OCI-LY3 (cell line): ENCODE measurements at regions not wholly inside any gene's neighbourhood (a gene's known extent, or its start where the extent isn't known, plus 50 kb on each side); places are given as distances from the start of the nearest gene placed in this dataset.

Experiments
- H2AFZ ChIP-seq: fragments of 200-600, 300-600 bp; shearing (Covaris generic); 2 replicates; pipeline ENCODE4 v1.6.0; 2014; ENCODE audit warnings: antibody characterized with exemption, low read depth, low read length
- H3K27ac ChIP-seq: fragments of 200-600, 300-600 bp; sonication (generic); 2 replicates; pipeline ENCODE4 v1.5.1; 2014; ENCODE audit warnings: mild to moderate bottlenecking, low read length, moderate library complexity, mixed read lengths
- H3K27me3 ChIP-seq: fragments of 200-600, 300-600 bp; sonication (generic); 2 replicates; pipeline ENCODE4 v1.6.1; 2014; ENCODE audit warnings: low read depth, low read length, mixed read lengths
- H3K36me3 ChIP-seq: fragments of 200-600, 300-600 bp; sonication (generic); replicated peaks from 2 replicates; pipeline ENCODE3; 2014; ENCODE audit warnings: low read depth, low read length, mixed read lengths
- H3K4me1 ChIP-seq: fragments of 300-600, 200-600 bp; sonication (generic); 2 replicates; pipeline ENCODE4 v1.6.1; 2014; ENCODE audit warnings: low read length, mixed read lengths
- H3K4me2 ChIP-seq: fragments of 200-600, 300-600 bp; sonication (generic); 2 replicates; pipeline ENCODE4 v1.6.1; 2014; ENCODE audit warnings: low read length, mixed read lengths
- H3K4me3 ChIP-seq: fragments of 300-600, 200-600 bp; sonication (generic); 2 replicates; pipeline ENCODE4 v1.5.1; 2014; ENCODE audit warnings: antibody characterized with exemption, mild to moderate bottlenecking, low read length, moderate library complexity
- H3K79me2 ChIP-seq: fragments of 300-600, 200-600 bp; shearing (Covaris generic); 2 replicates; pipeline ENCODE4 v1.6.1; 2014; ENCODE audit warnings: mild to moderate bottlenecking, low read length, mixed read lengths
- H3K9ac ChIP-seq: fragments of 300-600, 200-600 bp; shearing (Covaris generic); 2 replicates; pipeline ENCODE4 v1.6.0; 2014; ENCODE audit warnings: mild to moderate bottlenecking, low read length, moderate library complexity
- H3K9me3 ChIP-seq: fragments of 200-600, 300-600 bp; shearing (Covaris generic); 2 replicates; pipeline ENCODE4 v1.6.1; 2014; ENCODE audit warnings: low read length, mixed read lengths; ENCODE audit not compliant: insufficient read depth
- H4K20me1 ChIP-seq: fragments of 200-600, 300-600 bp; sonication (generic); 2 replicates; pipeline ENCODE4 v1.6.1; 2016; ENCODE audit warnings: low read length, mixed read lengths; ENCODE audit not compliant: insufficient read depth
- EZH2phosphoT487 ChIP-seq: fragments of 200-600 bp; shearing (Covaris generic); IDR thresholded peaks from 2 replicates; pipeline ENCODE4 v1.6.1; 2018; ENCODE audit warnings: antibody characterized with exemption, mixed run types, low read depth
- TF ChIP-seq, protein P1 (sequence below): fragments of 200-600, 300-600 bp; sonication (generic); IDR thresholded peaks from 2 replicates; pipeline ENCODE4 v1.5.1; 2014; ENCODE audit warnings: antibody characterized with exemption, low read length, low read depth

DNA sequence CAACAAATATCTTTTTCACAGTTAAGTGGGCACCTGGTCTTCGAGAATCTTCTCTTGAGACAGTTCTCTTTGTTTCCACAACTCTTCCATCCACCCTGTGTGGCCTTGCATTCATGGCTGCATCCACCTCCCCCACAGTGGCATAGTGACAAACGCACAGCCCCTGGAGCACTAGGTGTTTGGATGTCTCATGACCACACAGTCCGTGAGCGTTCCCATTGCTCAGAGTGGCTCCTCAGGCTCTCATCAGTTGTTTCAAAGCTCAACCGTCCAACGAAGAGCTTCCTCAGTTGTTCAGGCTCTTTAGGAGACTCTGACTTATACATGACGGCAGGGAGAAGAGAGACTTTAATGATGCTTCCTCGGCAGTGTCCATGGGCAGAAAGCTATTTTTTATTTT lies 191.6 kb downstream of the CDRT15L2 start:
- TF ChIP-seq, protein P1, sequence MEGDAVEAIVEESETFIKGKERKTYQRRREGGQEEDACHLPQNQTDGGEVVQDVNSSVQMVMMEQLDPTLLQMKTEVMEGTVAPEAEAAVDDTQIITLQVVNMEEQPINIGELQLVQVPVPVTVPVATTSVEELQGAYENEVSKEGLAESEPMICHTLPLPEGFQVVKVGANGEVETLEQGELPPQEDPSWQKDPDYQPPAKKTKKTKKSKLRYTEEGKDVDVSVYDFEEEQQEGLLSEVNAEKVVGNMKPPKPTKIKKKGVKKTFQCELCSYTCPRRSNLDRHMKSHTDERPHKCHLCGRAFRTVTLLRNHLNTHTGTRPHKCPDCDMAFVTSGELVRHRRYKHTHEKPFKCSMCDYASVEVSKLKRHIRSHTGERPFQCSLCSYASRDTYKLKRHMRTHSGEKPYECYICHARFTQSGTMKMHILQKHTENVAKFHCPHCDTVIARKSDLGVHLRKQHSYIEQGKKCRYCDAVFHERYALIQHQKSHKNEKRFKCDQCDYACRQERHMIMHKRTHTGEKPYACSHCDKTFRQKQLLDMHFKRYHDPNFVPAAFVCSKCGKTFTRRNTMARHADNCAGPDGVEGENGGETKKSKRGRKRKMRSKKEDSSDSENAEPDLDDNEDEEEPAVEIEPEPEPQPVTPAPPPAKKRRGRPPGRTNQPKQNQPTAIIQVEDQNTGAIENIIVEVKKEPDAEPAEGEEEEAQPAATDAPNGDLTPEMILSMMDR: no peak
- no peak for TF ChIP-seq EZH2phosphoT487
- Histone ChIP-seq H3K4me2 (no peak overlapping the region), H3K27ac (no peak overlapping the region), H3K79me2 (no peaks in the 10 kb centered on the region), H3K27me3 (no peaks in the 10 kb centered on the region), H2AFZ (no peak overlapping the region), H3K36me3 (no peaks in the 10 kb centered on the region), H3K9ac (no peak overlapping the region), H3K9me3 (no peaks in the 10 kb centered on the region), H3K4me1 (no peaks in the 10 kb centered on the region), H3K4me3 (no peak overlapping the region), H4K20me1 (no peaks in the 10 kb centered on the region)

DNA sequence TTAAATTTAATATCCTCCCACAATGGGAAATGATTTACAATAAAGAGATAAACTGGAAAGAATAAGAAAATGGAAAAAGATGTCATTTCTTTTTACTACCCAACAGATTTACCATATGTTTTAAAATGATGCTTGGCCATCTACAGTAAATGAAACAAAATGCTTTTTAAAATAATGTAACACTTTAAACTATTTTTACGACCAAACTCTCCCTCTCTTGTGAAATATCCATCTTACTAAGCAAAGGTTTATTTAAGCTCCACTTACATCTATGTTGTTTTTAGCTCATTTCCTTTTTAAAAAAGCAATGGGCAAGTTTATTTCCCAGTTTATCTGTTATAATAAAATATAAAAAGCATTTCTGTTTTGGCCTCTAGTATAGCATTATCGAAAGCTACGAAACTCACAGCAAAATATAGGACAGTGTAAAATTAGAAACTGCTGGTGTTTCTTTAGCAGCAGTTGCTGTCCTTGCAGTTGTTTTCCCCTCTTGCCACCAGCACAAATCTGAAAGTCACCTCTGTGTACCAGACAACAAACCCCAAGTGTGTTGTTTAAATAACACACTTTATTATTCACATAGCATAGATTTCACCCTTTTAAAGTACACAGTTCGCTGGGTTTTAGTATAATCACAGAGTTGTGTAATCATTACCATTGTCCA lies 195.1 kb downstream of the CDRT15L2 start:
- Histone ChIP-seq H3K9me3 (no peaks in the 10 kb centered on the region), H2AFZ (no peak overlapping the region), H3K79me2 (no peaks in the 10 kb centered on the region), H3K36me3 (no peaks in the 10 kb centered on the region), H3K9ac (no peak overlapping the region), H3K27ac (no peak overlapping the region), H3K4me1 (no peaks in the 10 kb centered on the region), H3K4me3 (no peak overlapping the region), H3K27me3 (no peaks in the 10 kb centered on the region), H3K4me2 (no peak overlapping the region), H4K20me1 (no peaks in the 10 kb centered on the region)
- TF ChIP-seq, protein P1: no peak
- no peak for TF ChIP-seq EZH2phosphoT487

DNA sequence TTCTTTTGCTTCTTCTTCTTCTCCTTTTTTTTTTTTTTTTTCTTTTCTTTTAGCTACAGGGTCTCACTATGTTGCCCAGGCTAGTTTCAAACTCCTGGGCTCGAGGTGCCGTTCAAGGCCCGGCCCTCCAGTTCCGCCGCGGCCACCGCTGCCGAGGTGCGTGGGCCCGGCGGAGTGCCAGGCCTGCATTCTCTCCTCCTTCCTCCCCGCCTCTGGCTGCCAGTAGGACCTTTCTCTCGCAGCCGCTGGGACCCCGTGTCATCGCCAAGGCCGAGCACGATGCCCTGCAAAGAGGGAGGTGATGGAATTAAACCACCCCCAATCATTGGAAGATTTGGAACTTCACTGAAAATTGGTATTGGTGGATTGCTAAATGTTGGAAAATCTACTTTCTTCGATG lies 195.8 kb downstream of the CDRT15L2 start:
- Histone ChIP-seq H3K36me3 (no peaks in the 10 kb centered on the region), H3K9ac (no peak overlapping the region), H3K4me1 (no peaks in the 10 kb centered on the region), H3K4me3 (no peak overlapping the region), H4K20me1 (no peaks in the 10 kb centered on the region), H3K4me2 (no peak overlapping the region), H3K27ac (no peak overlapping the region), H3K9me3 (no peaks in the 10 kb centered on the region), H2AFZ (no peak overlapping the region), H3K79me2 (no peaks in the 10 kb centered on the region), H3K27me3 (no peaks in the 10 kb centered on the region)
- TF ChIP-seq, protein P1: no peak
- TF ChIP-seq EZH2phosphoT487: no peak

DNA sequence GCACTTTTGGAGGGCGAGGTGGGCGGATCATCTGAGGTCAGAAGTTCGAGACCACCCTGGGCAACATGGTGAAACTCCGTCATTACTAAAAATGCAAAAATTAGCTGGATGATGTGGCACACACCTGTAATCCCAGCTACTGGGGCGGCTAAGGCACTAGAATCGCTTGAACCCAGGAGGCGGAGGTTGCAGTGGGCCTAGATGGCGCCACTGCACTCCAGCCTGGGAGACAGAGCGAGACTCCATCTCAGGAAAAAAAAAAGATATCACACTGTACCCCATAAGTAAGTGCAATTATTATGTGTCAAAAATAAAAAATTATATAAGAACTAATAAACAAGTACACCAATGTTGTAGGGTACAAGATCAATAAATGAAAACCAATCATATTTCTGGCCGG lies 200.0 kb downstream of the CDRT15L2 start:
- no peaks in the 10 kb centered on the region for H3K9me3 ChIP-seq
- H2AFZ ChIP-seq: no peak overlapping the region
- H3K4me1 ChIP-seq: no peaks in the 10 kb centered on the region
- H4K20me1 ChIP-seq: no peaks in the 10 kb centered on the region
- no peak overlapping the region for H3K4me3 ChIP-seq
- no peaks in the 10 kb centered on the region for H3K27me3 ChIP-seq
- H3K27ac ChIP-seq: no peak overlapping the region
- no peaks in the 10 kb centered on the region for H3K36me3 ChIP-seq
- no peak for TF ChIP-seq EZH2phosphoT487
- TF ChIP-seq, protein P1: no peak
- no peak overlapping the region for H3K9ac ChIP-seq
- H3K79me2 ChIP-seq: no peaks in the 10 kb centered on the region
- no peak overlapping the region for H3K4me2 ChIP-seq
